Thyroid gland (tissue), 4 donors: ENCODE measurements at regions not wholly inside any gene's neighbourhood (a gene's known extent, or its start where the extent isn't known, plus 50 kb on each side); places are given as distances from the start of the nearest gene placed in this dataset.

Experiments
- DNase-seq, 2 donors: peaks; one replicate each; pipeline ENCODE4 v3.0.0-alpha.2; 2019
- H3K27ac ChIP-seq, 3 donors: fragments of 200-600 bp; sonication (generic); 1 replicate in 2 of 3; 2 replicates in 1 of 3; pipeline ENCODE4 v1.5.1; 2016 to 2019; ENCODE audit warnings: mild to moderate bottlenecking in 1 of 3, moderate library complexity in 1 of 3
- H3K27me3 ChIP-seq: fragments of 200-600 bp; sonication (generic); one replicate; pipeline ENCODE4 v1.5.1; 2019
- H3K36me3 ChIP-seq, 2 donors: fragments of 200-600 bp; sonication (generic); one replicate each; pipeline ENCODE4 v1.5.1; 2016 to 2019
- H3K4me1 ChIP-seq, 2 donors: fragments of 200-600 bp; sonication (generic); one replicate each; pipeline ENCODE4 v1.5.1; 2017 to 2019
- H3K4me3 ChIP-seq, 3 donors: fragments of 200-600 bp; sonication (generic); replicated peaks in 1 of 3; 1 replicate in 2 of 3; 2 replicates in 1 of 3; pipeline ENCODE4 v1.5.1; 2016; ENCODE audit warnings: mild to moderate bottlenecking in 1 of 3
- H3K9me3 ChIP-seq: fragments of 200-600 bp; sonication (generic); one replicate; pipeline ENCODE4 v1.5.1; 2017
- POLR2A ChIP-seq, 2 donors: fragments of 450-650 bp; IDR thresholded peaks; one replicate each; pipeline ENCODE4 v1.6.1; 2017; ENCODE audit warnings: antibody characterized with exemption in 2 of 2, mild to moderate bottlenecking in 2 of 2, moderate library complexity in 1 of 2
- WGBS, 2 donors: methylation state at CpG; one replicate each; pipeline ENCODE4 v1.1.5; 2017; 5-methylcytosine and 5-hydroxymethylcytosine counted together
- intact Hi-C: fragments of 100-400 bp; cut with DNase I; formaldehyde crosslinking; loops from one replicate; pipeline ENCODE4 v1.15.1; 2023
- TF ChIP-seq, protein P1 (sequence below), 6 experiments: fragments of 200-600 bp in 3 of 6; fragments of 450-650 bp in 3 of 6; sonication (generic) in 3 of 6; IDR thresholded peaks; one replicate each; pipeline ENCODE4 v1.5.1; 2016 to 2019; ENCODE audit warnings: antibody characterized with exemption in 6 of 6, mild to moderate bottlenecking in 2 of 6, inconsistent platforms in 1 of 6, moderate library complexity in 1 of 6

DNA sequence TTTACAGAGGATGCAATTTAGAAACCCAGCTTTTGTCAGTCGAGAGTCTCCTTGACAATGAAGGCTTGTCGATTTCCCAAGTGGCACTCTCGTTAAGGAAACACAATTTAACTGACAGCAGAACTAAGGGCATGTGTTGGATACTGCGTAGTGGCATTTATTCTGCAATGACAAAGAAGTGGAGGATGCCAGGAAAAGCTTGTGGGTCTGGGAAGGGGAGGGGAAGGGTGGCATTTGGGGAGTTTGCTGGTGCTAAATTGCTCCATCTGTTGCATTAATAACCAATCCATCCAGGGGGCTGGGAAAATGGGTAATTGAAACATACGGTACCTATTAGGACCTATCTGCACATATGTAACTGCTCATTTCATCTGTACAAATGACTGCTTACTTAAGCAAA lies 190.6 kb downstream of the NSG2 start:
- 31 to 37% methylated on average over 5 of the region's 5 CpGs for WGBS, 2 donors
- H3K36me3 ChIP-seq, result no peaks in the 10 kb centered on the region
- intact Hi-C loops, result no loop called here
- TF ChIP-seq POLR2A (IDR thresholded peaks at IDR 0.05), result no peak
- TF ChIP-seq, protein P1, sequence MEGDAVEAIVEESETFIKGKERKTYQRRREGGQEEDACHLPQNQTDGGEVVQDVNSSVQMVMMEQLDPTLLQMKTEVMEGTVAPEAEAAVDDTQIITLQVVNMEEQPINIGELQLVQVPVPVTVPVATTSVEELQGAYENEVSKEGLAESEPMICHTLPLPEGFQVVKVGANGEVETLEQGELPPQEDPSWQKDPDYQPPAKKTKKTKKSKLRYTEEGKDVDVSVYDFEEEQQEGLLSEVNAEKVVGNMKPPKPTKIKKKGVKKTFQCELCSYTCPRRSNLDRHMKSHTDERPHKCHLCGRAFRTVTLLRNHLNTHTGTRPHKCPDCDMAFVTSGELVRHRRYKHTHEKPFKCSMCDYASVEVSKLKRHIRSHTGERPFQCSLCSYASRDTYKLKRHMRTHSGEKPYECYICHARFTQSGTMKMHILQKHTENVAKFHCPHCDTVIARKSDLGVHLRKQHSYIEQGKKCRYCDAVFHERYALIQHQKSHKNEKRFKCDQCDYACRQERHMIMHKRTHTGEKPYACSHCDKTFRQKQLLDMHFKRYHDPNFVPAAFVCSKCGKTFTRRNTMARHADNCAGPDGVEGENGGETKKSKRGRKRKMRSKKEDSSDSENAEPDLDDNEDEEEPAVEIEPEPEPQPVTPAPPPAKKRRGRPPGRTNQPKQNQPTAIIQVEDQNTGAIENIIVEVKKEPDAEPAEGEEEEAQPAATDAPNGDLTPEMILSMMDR (IDR thresholded peaks at IDR 0.05), result no peak
- no peaks in the 10 kb centered on the region for H3K9me3 ChIP-seq
- H3K27ac ChIP-seq, result no peak overlapping the region
- H3K4me3 ChIP-seq, result no peak overlapping the region
- no peaks in the 10 kb centered on the region for H3K27me3 ChIP-seq
- no peaks in the 10 kb centered on the region for H3K4me1 ChIP-seq
- DNase-seq, result no peak

DNA sequence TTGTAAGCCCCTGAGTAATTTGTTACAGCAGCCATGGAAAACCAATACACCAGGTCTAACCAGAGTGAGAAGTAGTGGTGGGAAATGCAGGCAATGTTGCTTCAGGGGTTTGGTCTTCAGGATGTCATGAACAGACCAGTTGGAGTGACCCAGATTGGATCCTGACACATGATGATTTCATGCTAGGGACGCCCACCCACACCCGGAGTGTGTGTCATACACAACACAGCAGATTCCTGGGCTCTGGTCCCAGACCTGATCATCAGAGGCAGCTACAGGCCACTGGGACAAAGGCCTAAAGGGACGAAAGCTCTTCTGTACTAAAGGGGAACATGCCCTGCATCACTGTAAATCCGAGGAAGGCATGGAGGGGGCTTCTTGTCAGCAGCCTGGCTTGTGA lies 194.2 kb downstream of the NSG2 start:
- no peaks in the 10 kb centered on the region for H3K9me3 ChIP-seq
- TF ChIP-seq, protein P1 (IDR thresholded peaks at IDR 0.05), result no peak
- TF ChIP-seq POLR2A (IDR thresholded peaks at IDR 0.05), result no peak
- no peak overlapping the region for H3K4me3 ChIP-seq
- H3K36me3 ChIP-seq, result no peaks in the 10 kb centered on the region
- intact Hi-C loops, result no loop called here
- DNase-seq, result no peak
- H3K27me3 ChIP-seq, result no peaks in the 10 kb centered on the region
- H3K27ac ChIP-seq, result no peak overlapping the region
- WGBS, 2 donors, result 85 to 90% methylated on average over 4 of the region's 4 CpGs
- H3K4me1 ChIP-seq, result no peaks in the 10 kb centered on the region

DNA sequence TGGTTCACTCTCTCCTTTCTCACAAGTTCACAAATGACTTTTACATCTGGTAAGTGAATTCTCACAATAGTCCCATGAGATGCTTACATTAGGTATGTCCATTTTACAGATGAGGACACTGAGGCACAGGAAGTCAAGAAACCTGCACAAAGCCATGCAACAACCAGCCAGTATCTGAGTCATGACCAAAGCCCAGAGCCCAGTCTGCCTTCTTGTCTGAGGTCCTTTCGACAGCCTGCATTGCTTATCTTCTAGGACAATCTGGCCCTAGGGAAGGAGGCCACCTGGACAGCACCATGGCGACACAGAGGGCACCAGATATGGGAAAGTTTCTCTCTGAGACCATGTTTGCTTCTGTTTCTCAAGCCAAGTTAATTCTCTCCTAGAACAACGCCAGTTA lies 197.1 kb downstream of the NSG2 start:
- intact Hi-C loops, result no loop called here
- DNase-seq, result no peak
- Histone ChIP-seq H3K4me3 (no peak overlapping the region), H3K9me3 (no peaks in the 10 kb centered on the region), H3K4me1 (no peaks in the 10 kb centered on the region), H3K36me3 (no peaks in the 10 kb centered on the region), H3K27me3 (no peaks in the 10 kb centered on the region), H3K27ac (no peak overlapping the region)
- TF ChIP-seq, protein P1 (IDR thresholded peaks at IDR 0.05), result no peak
- TF ChIP-seq POLR2A (IDR thresholded peaks at IDR 0.05), result no peak
- 87 to 90% methylated on average over 3 of the region's 3 CpGs for WGBS, 2 donors

DNA sequence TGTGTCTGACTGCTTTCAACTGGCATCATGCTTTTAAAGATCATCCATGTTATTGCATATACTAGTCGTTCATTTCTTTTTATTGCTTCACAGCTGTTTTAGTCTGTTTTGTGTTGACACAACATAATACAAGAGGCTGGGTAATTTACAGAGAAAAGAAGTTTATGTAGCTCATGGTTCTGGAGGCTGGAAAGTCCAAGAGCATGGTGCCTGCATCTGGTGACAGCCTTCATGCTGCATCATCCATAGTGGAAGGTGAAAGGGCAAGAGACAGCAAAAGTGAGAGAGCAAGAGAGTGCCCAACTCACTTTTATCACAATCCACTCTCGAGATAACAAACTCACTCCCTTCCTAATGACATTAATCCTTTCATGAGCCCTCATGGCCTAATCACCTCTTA lies 198.4 kb downstream of the NSG2 start:
- intact Hi-C loops, result no loop called here
- Histone ChIP-seq H3K27ac (no peak overlapping the region), H3K36me3 (no peaks in the 10 kb centered on the region), H3K4me3 (no peak overlapping the region), H3K9me3 (no peaks in the 10 kb centered on the region), H3K27me3 (no peaks in the 10 kb centered on the region), H3K4me1 (no peaks in the 10 kb centered on the region)
- WGBS, 2 donors, result 84 to 85% methylated on average over 2 of the region's 2 CpGs
- DNase-seq, result no peak
- TF ChIP-seq POLR2A (IDR thresholded peaks at IDR 0.05), result no peak
- TF ChIP-seq, protein P1 (IDR thresholded peaks at IDR 0.05), result no peak

DNA sequence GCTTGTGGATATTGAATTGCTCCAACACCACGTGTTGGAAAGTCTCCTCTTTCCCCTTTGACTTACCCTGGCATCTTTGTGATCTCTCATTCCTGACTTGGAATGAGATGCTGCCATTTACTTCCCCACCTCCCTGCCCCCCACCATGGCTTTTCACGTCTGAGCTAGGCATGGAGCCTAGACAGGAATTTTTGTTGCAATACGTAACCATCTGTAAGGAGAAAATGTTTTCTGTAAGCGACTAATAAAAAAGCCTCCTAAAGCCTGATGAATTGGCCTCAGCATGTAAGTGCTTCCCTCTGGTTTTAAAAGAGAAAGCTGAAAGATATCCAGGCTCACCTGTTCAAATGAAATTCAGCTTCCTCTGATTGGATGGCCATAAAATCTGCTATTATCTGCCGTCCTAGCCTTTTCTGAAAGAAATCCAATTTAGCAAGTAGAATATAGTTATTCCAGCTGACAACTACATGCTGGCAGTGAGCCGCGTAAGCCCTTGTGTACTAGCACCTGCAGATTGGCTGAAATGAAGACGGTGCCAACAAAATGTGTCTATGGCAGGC lies 200.1 kb downstream of the NSG2 start:
- 65 to 69% methylated on average over 8 of the region's 8 CpGs for WGBS, 2 donors
- Histone ChIP-seq H3K27me3 (no peaks in the 10 kb centered on the region), H3K9me3 (no peaks in the 10 kb centered on the region), H3K27ac (no peak overlapping the region), H3K4me1 (no peaks in the 10 kb centered on the region), H3K4me3 (no peak overlapping the region), H3K36me3 (no peaks in the 10 kb centered on the region)
- intact Hi-C loops, result no loop called here
- no peak for TF ChIP-seq POLR2A (IDR thresholded peaks at IDR 0.05)
- TF ChIP-seq, protein P1 (IDR thresholded peaks at IDR 0.05), result no peak
- DNase-seq, result no peak
